ENCODE measurements at regions not wholly inside any gene's neighbourhood (a gene's known extent, or its start where the extent isn't known, plus 50 kb on each side); places are given as distances from the start of the nearest gene placed in this dataset.
"Not testable (repeated sequence)": the region's sequence is repeated elsewhere in the genome, so short reads cannot be mapped to it uniquely, and the experiment has no call there.

- H3K4me3 ChIP-seq (ENCODE audit: low read depth, low read length), result no peak overlapping the region
- no peak for DNase-seq (ENCODE audit: low read depth)
- TF ChIP-seq CTCF (conservative IDR thresholded peaks at IDR 0.05; ENCODE audit: low read depth, low read length), result no peak
Measured at GRCh38 chr2:3899536-3900155, 196.3 kb downstream of the DCDC2C start.

- no peak overlapping the region for H3K4me3 ChIP-seq (ENCODE audit: low read depth, low read length)
- TF ChIP-seq CTCF (conservative IDR thresholded peaks at IDR 0.05; ENCODE audit: low read depth, low read length), result no peak
- no peak for DNase-seq (ENCODE audit: low read depth)
Measured at GRCh38 chr2:3902131-3902530, 198.8 kb downstream of the DCDC2C start.

GRCh38 chr2:3904061-3904460, 200.7 kb downstream of the DCDC2C start:
- H3K4me3 ChIP-seq (ENCODE audit: low read depth, low read length), result no peak overlapping the region
- TF ChIP-seq CTCF (conservative IDR thresholded peaks at IDR 0.05; ENCODE audit: low read depth, low read length), result no peak
- no peak for DNase-seq (ENCODE audit: low read depth)

- not testable (repeated sequence) for H3K4me3 ChIP-seq (ENCODE audit: low read depth, low read length); DNase-seq (ENCODE audit: low read depth)
Measured at GRCh38 chr2:3908498-3908897, 205.1 kb downstream of the DCDC2C start.

- DNase-seq (ENCODE audit: low read depth), result no peak
- no peak for TF ChIP-seq CTCF (conservative IDR thresholded peaks at IDR 0.05; ENCODE audit: low read depth, low read length)
- H3K4me3 ChIP-seq (ENCODE audit: low read depth, low read length), result no peak overlapping the region
Measured at GRCh38 chr2:3911882-3912455, 208.6 kb downstream of the DCDC2C start.

- DNase-seq (ENCODE audit: low read depth), result no peak
- H3K4me3 ChIP-seq (ENCODE audit: low read depth, low read length), result no peak overlapping the region
- no peak for TF ChIP-seq CTCF (conservative IDR thresholded peaks at IDR 0.05; ENCODE audit: low read depth, low read length)
Measured at GRCh38 chr2:3913166-3913565, 209.8 kb downstream of the DCDC2C start.

GRCh38 chr2:3914241-3914640, 210.9 kb downstream of the DCDC2C start:
- no peak overlapping the region for H3K4me3 ChIP-seq (ENCODE audit: low read depth, low read length)
- TF ChIP-seq CTCF (conservative IDR thresholded peaks at IDR 0.05; ENCODE audit: low read depth, low read length), result no peak
- no peak for DNase-seq (ENCODE audit: low read depth)

Measured in choroid plexus epithelial cell (primary cell).